HG02884 (cell line): ENCODE measurements at regions not wholly inside any gene's neighbourhood (a gene's known extent, or its start where the extent isn't known, plus 50 kb on each side); places are given as distances from the start of the nearest gene placed in this dataset.

Source experiments
- ATAC-seq: cut with Tn5 transposase; IDR thresholded peaks from one replicate; pipeline ENCODE4 v1.9.1; 2021; ENCODE audit warnings: mild to moderate bottlenecking, moderate library complexity; ENCODE audit not compliant: unreplicated experiment

DNA sequence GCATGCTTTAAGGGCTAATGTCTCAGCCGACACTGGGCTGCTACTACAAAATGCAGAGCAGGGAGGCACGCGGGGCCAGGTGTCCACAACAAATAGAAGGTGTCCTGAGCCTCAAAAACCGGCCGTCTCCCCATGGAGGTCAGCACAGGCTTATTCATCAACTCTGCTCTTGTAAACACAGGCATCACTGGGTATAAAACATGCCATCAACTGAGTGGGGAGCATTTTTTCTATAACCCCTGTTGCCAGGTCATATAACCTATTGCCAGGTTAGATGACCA, 271.6 kb downstream of the AUH start:
- no peak for ATAC-seq

DNA sequence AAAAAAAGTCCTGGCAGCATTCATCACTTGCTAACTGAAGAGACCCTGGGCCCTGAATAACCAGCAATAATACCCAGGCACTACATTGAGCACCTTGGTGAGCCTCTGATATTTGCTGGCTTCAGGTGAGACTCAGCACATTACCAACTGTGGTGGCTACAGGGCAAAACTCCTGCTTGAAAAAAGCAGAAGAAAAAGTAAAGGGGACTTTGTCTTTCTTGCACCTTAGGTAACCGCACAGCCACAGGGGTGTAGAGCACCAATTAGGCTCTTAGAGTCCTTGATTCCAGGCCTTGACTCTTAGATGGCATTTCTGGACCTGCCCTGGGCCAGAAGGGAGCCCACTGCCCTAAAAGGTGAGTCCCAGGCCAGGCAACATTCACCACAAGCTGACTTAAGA, 269.5 kb downstream of the AUH start:
- no peak for ATAC-seq

DNA sequence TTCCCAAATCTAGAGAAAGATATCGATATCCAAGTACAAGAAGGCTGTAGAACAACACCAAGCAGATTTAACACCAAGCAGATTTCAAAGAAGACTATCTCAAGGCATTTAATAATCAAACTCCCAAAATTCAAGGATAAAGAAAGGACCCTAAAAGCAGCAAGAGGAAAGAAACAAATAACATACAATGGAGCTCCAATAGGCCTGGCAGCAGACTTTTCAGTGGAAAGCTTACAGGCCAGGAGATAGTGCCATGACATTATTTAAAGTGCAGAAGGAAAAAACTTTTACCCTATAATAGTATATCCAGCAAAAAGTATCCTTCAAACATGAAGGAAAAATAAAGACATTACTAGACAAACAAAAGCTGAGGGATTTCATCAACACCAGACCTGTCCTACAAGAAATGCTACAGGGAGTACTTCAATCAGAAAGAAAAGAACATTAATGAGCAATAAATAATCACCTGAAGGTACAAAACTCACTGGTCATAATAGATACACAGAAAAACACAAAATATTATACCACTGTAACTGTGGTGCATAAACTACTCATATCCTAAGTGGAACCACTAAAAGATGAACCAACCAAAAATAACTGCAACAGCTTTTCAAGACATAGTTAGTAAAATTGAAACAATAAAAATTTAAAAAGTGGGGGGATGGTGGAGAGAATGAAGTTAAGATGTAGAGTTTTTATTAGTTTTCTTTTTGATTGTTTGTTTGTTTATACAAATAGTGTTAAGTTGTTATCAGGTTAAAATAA, 267.2 kb downstream of the AUH start:
- ATAC-seq = no peak

DNA sequence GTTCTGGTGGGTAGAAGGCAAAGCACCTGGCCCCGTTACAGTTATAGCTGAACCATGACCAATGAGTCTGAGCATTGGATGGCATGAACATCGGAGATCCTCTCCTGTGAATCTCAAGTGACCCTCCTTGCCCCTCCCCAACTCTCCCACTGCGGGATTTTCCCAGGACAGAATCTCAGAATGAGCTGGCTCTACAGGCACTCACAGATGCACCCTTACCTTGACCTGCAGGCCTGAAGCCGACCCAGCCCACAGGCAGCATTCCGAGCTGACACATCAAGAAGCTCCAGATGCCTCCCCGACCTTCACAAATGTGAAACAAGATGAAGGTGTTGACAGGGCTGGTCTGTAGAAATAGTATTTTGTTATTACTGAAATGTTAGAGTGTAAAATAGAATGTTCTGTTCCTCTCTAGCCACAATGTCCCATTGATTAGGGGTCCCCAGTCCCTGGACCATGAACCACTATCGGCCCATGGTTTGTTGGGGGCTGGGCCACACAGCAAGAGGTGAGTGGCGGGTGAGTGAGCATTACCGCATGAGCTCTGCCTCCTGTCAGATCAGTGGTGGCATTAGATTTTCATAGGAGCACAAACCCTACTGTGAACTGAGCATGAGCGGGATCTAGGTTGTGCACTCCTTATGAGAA, 263.4 kb downstream of the AUH start:
- ATAC-seq = no peak

DNA sequence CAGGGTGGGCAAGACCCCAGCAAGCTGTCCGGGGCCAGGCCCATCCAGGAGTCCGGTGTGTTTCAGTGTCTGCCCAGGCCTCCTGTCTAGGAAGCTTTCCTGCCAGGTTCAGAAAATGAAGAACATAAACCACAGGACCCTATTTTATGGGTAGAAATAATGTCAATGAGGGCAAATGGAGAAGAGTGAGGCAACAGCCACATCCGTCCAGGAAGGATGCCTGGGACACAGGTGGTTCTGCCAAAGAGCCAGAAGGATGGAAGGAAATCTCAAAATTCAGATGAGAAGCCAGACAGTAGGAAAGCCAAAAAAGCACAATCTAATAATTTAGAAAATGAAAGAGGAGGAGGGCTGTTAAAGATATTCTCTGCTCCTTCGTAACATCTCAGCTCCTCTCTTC, 262.3 kb downstream of the AUH start:
- no peak for ATAC-seq

DNA sequence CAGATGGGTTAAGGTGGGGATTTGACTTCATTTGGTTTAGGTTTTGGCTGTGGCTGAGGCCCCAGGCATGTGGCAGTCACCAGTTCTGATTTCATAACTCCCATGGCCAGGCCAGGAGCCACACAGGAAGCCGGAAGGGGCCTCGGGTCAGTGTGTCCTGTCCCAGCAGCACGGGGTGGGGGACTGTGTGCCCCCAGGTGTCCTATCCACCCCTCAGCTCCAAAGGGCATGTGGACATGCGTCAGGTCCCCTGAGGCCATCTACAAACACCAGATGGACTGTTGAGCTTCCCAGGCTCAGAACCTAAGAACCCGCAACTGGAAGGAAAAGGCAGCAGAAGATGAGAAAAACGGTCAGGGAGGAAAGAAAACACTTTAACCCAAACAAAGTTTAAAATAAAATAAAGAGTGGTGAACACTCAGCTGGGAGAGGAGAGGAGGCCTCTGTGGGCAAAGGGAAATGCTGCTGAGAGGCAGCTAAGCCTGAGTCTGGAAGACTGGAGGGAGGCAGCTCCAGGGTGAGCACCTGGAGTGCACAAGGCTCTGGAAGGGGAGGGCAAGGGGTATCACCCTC, 260.8 kb downstream of the AUH start:
- ATAC-seq = no peak

DNA sequence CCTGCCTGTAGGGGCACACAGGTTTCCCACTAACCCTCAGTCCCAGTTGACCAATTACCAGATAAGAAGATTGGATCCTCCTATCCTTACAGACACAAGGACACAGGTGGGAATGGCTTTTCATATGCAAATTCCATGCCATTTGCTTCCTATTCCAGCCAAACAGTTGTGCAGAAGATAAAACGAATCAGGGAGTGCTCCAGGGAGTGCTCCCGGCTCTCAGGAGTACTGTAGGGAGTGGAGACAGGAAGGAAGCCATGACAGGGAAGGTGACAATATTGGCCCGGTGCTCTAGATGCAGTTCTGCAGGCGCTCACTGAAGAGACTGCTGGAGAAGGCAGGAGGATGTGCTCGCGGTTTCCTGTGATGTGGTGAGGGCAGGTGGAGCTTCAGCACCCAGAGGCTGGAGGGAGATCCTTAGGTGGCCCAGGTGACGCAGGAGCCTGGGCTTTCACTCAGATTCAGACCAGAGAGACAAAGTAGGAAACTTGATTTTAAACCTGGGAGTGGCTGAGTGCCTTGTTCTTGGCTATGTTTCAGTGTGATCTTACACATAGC, 260.0 kb downstream of the AUH start:
- no peak for ATAC-seq

DNA sequence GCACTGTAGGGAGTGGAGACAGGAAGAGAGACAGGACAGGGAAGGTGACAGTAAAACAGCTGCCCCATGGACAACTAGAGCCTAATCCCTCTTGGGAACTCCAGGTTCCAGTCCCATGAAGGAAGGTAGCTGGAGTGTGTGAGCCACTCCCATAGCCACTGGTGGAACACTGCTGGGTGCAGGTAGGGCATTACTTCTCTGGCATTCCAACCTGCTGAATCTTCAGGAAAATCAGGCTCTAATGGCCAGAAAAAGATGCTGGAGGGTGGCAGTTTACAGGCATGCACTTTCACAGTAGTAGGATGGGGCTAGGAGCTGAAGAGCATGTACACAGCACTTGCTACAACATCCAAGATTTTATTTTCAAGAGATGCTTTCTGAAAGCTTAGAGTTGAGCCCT, 259.4 kb downstream of the AUH start:
- ATAC-seq = no peak

DNA sequence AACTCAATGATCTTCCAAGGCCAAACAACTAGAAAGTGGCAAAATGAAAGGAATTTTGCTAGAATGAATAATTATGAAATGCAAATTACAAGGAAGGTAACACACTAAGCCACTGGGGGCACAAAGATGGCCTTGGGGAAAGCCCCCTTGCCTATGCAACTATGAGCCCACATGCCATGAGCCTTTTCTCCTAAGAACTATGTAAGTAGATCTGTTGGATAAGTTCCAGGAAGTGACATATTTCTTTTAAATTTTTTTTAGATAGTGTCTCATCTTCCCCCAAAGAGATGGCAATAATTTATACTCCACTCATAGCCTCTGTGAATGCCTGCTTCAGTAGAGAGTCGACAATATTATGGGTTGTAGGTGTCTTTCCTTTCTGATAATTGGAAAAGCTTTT, 257.8 kb downstream of the AUH start:
- no peak for ATAC-seq

DNA sequence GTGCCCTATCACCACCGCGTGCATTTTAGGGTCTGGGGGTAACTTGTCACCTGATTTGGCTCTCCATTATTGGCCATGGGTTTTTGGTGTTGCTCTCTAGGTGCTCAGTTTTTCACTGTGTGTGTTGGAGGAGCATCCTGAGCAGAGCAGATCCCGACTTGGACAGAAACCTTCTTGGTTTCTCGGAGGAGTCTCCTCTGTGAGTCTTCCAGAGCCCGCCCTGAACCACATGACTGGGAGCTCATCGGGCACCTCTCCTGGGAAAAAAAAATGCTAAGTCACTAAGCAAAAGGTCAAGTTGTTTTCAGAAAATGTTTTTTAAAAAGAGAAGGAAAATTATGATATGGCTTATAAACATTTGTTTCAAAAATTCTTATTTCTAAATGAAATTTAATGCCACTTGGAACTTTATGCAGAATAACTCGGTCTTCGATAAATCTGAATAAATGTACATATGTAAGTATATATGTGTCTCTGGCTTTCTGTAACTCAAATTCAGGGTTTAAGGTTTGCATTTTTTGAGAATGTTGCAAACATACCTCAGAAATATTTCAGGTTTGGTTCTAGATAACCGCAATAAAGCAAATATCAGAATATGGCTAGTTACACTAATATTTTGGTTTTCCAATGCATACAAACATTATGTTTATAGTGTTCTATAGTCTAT, 255.2 kb downstream of the AUH start:
- no peak for ATAC-seq

DNA sequence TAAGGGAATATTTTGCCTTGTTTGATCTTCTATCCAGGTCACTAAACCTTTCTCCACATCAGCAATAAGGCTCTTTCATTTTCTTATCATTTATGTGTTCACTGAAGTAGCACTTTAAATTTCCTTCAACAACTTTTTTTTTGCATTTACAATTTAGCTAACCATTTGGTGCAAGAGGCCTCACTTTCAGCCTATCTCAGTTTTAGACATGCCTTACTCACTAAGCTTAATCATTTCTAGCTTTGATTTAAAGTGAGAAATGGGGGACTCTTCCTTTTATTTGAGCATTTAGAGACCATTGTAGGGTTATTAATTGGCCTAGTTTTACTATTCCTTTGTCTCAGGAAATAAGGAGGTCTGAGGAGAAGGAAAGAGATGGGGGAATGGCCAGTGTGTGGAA, 250.5 kb downstream of the AUH start:
- ATAC-seq = no peak

DNA sequence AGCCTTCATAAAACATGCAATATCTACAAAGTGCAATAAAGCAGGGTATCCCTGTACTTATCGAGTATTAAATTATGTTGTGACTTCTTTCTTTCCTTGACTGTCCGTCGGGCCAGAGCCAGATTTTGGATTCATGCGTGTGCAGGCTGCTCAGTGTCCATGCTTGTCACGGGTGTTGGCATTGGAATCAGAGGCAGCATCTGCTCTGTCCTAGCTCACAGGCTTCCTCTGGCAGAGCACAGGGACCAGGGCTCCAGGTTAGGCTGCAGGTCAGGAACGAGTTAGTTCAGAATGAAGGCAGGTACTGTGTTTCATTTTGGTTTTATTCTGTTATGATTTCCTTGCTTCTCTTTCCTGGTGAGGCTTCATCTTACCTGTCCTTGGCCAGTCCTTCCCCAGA, 249.8 kb downstream of the AUH start:
- ATAC-seq = no peak

DNA sequence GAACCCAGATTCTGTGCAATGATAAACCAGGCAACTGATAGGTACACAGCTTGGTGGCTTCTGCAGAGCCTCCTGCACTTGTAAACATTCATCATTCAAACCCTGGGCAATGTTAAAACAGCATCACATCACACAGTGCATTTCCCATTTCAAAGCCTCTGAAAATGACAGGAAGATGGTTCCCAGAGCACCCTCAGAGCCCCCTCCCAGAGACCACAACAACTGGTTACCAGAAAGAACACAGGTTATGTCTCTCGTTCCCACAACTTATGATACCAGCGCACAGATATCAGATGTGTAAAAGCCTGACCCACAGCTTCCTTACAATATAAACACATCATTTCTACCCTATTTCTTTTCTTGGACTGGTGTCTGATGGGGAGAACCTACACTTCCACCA, 248.7 kb downstream of the AUH start:
- ATAC-seq = no peak

DNA sequence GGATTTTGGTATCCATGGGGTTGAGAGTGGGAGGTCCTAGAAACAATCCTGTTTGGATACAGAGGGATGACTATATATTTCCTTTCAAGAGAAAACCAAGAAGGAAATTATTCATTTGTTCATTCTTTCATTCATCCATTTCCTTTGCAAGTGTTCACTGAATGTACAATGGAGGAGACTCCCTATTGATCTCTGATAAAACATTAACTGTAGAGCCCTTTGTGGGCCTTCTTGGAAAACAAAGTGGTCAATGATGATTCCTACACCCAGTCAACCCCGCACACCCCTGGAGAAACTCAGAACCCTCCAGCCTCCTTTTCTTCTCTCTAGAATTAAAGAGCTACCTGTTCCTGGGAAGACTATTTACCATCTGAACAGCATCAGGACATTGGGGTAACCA, 247.3 kb downstream of the AUH start:
- no peak for ATAC-seq

DNA sequence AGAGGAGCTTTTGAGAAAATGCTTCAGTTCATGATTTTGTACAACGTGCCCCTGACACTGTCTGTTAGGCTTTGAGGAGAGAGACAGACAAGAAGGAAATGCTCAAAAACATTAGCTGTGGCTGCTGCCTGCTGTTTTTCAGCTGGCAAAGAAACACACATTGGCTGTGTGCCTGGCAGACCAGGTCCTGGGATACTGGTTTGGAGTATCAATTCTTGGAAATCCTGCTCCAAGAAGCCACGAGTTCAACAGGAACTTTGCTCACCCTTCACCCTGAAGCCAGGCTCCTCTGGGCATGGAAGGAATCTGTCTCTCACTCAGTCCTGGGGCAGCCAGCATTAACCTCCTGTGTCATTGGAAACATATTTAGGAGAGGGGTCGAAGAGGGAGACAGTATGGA, 245.5 kb downstream of the AUH start:
- no peak for ATAC-seq

DNA sequence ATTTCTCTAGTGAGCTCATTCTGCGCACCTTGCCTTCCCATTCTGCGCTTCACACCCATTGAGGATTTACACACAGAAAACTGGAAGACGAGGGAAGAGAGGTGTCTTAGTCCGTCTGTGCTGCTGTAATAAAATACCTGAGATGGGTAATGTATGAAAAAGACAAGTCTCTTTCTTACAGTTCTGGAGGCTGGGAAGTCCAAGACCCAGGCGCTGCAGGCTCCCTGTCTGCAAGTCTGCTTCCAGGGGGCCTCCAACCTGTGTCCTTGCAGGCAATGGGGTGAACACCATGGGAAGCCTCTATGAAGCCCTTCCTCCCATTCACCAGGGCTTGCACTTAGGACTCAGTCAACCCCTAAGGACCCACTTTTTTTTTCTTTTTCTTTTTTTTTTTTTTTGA, 245.0 kb downstream of the AUH start:
- ATAC-seq = no peak

DNA sequence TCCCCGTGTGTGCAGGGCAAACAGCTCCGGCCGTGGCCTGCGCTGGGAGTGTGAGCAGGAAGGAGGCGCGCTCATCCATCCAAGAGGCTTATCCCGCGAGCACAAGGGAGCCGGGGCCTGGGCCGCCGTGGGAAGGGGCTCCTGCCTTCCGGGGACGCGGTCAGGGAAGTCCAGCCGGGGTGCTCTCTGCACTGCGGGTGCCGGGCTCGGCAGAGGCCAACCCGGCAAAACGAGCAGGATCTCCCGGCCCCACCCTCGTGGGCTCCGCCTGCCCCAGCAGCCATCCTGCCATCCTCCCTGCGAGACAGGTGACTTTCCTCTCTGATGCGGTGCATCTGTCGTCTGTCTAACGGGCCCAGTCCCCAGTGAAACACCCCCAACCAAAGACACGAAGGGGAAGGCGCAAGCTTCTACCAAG, 244.2 kb downstream of the AUH start:
- no peak for ATAC-seq

DNA sequence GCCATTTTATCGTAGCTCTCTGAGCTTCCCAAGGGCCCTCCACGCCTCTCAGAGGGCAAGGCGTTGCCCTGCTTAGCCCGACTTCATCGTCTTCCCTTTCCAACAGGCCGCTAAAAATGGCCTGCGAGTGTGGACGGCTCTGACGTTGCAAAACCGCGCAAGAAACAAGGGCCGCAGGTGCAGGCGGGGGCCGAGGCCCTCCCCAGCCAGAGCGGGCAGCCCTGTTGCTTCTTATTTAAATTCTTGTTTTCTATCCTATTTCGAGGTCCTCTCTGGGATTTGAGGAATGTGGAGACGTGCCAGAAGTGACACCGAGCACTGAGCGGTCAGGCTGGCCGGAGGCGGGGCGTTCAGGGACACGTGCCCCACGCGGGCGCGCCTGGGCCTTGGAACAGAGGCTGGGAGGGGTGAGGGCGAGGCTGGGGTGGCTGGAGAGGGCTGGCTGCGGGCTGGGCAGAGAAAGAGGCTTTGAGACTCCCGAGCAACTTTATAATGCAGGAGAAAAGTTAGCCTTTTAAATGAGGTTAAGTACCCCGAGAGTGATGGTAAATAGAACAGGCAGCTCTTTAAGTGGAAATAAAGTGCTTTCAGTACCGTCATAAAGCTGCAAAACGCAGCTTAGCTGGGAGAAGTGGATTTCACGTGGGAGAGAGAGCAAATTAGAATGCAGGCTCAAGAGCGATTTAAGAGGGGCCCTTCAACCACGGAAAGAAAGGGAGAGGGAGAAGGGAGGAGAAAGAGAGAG, 243.6 kb downstream of the AUH start:
- no peak for ATAC-seq

DNA sequence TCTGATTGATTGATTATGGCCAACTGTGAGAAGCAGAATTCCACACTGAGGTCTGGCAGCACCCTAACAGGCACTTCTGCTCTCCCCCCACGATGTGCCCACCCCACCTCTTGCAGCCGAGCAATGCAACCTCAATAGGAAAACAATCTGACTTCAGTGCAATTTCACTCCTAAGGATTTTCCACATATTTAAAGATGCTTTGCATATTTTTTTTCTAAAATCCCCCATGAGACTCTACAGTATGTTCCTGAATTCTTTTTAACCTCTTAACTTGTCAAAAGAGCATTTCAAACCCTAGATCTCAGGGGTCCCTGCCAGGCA, 243.1 kb downstream of the AUH start:
- no peak for ATAC-seq

DNA sequence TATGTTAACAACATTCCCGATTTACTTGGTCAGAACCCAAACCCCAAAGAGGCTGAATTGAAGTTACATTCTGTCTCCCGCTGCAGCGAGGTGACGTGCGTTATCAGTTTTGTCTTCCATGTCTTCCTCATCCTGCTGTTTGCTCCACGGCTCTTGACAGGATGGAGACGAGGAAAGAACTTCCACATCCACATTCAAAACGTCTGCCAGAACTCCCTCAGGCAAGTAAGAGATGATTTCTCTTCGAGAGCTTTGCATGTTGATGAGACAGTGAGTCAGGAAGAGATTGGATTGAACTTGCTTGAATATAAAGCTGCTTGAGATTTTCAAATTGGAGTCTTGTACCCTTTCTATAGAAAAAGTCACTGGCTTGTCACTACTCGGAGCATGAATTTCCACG, 242.6 kb downstream of the AUH start:
- ATAC-seq = no peak

DNA sequence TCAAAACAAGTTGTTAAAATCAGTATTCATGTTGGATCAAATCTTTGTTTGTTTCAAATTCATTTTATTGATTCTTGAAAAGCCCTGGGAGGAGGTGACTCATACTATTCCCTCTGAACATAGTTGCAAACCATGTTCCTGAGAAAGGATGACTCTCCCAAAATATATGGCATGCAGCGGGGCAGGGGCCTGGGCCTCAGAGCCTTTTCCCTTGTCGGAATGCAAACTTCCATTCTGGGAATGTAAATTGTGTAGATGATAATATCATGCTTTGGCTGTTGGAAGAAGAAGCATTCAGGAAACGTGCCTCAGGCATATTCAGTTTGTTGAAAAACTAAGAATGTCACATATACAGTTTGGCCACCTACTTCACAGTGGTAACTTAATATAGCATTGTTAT, 242.0 kb downstream of the AUH start:
- ATAC-seq = no peak
